ENCODE measurements at regions not wholly inside any gene's neighbourhood (a gene's known extent, or its start where the extent isn't known, plus 50 kb on each side); places are given as distances from the start of the nearest gene placed in this dataset.
A peak's percentile ranks its signal among the peaks of the same experiment; 100 is the strongest.

DNA sequence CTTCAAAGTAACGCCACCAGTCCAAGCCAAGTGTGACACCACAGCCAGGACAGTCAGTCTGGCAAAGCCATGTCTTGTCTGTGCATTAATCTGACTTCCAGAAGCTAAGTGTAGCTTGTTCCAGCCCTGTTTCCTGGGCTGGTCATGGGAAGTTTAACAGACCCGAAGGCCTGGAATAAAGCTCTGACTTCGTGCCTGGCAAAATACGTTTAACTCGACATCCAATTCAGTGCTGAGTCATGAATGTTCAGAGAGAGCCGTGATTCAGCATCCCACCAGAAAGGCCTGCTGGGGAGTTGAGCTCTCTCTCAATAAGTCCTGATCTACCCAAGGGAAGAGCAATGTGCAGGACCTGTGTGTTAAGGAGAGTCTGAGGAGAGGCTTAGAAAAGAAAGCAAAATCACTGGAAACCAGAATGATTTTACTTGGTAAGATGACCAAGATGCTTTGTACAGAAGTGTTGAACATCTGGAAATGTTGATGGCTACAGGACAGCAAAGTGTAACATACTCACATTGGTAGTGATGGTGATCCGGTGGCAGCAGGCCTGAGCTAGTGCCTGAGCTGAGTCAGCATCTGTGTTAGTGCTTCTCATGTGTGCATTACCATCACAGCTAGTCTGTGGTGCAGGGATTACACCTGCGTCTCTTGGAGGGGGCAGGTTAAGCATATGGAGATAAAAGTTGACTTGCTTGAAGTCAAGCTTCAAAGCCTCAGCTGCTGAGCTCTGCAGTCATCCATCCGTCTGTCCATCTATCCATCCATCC is 743.7 kb upstream of the HS6ST1 start:
- ATAC-seq, result no peak
- 3% methylated on average over 9 of the region's 9 CpGs for WGBS (ENCODE audit: insufficient coverage, low coverage, missing lambda C conversion rate)
- in situ Hi-C loops (cut with MboI) (no loop called here), intact Hi-C loops (cut with micrococcal nuclease) (no loop called here)
- Histone ChIP-seq H3K9me1 (ENCODE audit: control insufficient read depth, insufficient read depth, low read length) (no peaks in the 10 kb centered on the region), H3K79me2 (ENCODE audit: control insufficient read depth, insufficient read depth, low read length) (no peaks in the 10 kb centered on the region), H3K4me3 (no peak overlapping the region), H4K20me1 (replicated peaks; ENCODE audit: control insufficient read depth, insufficient read depth, low read length) (no peaks in the 10 kb centered on the region; the same call in 1 of the 2 replicates), H3K4me1 (replicated peaks in 1 of 2; ENCODE audit: control insufficient read depth in 2 of 2, insufficient read depth in 2 of 2, low read length in 2 of 2) (no peaks in the 10 kb centered on the region), H3K4me2 (ENCODE audit: insufficient read depth, low read length) (no peak overlapping the region), H3K9me3 (replicated peaks; ENCODE audit: control insufficient read depth, insufficient read depth, low read depth, low read length) (no peaks in the 10 kb centered on the region), H3K27ac (ENCODE audit: extremely low read depth, low read depth, low read length) (no peak overlapping the region), H3K27me3 (ENCODE audit: control insufficient read depth in 2 of 2, insufficient read depth in 2 of 2, low read length in 2 of 2) (peaks cover 0 to 6% of the 10 kb centered on the region in 2 experiments; a peak in 1 of 5 replicates), H2AFZ (ENCODE audit: low read depth, low read length) (no peak overlapping the region), H3K9ac (ENCODE audit: insufficient read depth in 1 of 2, low read depth in 2 of 2, low read length in 2 of 2) (no peak overlapping the region), H3K36me3 (ENCODE audit: control insufficient read depth, insufficient read depth, low read length) (no peaks in the 10 kb centered on the region)
- ChIA-PET POLR2A (interaction anchor here (0.5 kb wide), 1 partner anchor 348 kb away, joined by 3 read pairs; no protein-coding TSS in a partner anchor), CTCF (ENCODE audit: low intra/inter-chr PET ratio) (no interaction called here)
- BruUV-seq (replicated peaks), result no TSS peak
- no peak for DNase-seq (ENCODE audit: extremely low read depth in 1 of 4, low spot score in 3 of 4)
- FAIRE-seq, result no peak
- no peak for TF ChIP-seq NR2C1 (IDR thresholded peaks at IDR 0.05)
- TF ChIP-seq NR2C1 (tag; IDR thresholded peaks at IDR 0.05), result no peak
- TF ChIP-seq CC2D1A (IDR thresholded peaks at IDR 0.05), result no peak
- TF ChIP-seq HCFC1 (IDR thresholded peaks at IDR 0.05; ENCODE audit: low read depth, low read length), result no peak
- no peak for TF ChIP-seq ZNF76 (CRISPR knock-in tag; IDR thresholded peaks at IDR 0.05; ENCODE audit: borderline replicate concordance)
- TF ChIP-seq, protein P1, sequence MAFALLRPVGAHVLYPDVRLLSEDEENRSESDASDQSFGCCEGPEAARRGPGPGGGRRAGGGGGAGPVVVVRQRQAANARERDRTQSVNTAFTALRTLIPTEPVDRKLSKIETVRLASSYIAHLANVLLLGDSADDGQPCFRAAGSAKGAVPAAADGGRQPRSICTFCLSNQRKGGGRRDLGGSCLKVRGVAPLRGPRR (CRISPR knock-in tag; IDR thresholded peaks at IDR 0.05), result no peak
- TF ChIP-seq NFE2 (IDR thresholded peaks at IDR 0.05; ENCODE audit: low read depth), result 0 out of 2 replicates have a peak, but pooled peaks have one; percentile 18
- no peak for TF ChIP-seq ZNF584 (CRISPR knock-in tag; IDR thresholded peaks at IDR 0.05; ENCODE audit: low read depth)
- no peak for TF ChIP-seq NFYB (IDR thresholded peaks at IDR 0.05; ENCODE audit: extremely low read depth, insufficient read length)
- no peak for TF ChIP-seq TEAD4 (IDR thresholded peaks at IDR 0.05; ENCODE audit: low read length)
- TF ChIP-seq TEAD4 (CRISPR knock-in tag; IDR thresholded peaks at IDR 0.05; ENCODE audit: borderline replicate concordance), result no peak
- no peak for TF ChIP-seq CAMTA2 (CRISPR knock-in tag; conservative IDR thresholded peaks at IDR 0.05)
- TF ChIP-seq HDAC2 (IDR thresholded peaks at IDR 0.05), result no peak
- TF ChIP-seq MCM3 (IDR thresholded peaks at IDR 0.05), result no peak
- TF ChIP-seq, protein P2, sequence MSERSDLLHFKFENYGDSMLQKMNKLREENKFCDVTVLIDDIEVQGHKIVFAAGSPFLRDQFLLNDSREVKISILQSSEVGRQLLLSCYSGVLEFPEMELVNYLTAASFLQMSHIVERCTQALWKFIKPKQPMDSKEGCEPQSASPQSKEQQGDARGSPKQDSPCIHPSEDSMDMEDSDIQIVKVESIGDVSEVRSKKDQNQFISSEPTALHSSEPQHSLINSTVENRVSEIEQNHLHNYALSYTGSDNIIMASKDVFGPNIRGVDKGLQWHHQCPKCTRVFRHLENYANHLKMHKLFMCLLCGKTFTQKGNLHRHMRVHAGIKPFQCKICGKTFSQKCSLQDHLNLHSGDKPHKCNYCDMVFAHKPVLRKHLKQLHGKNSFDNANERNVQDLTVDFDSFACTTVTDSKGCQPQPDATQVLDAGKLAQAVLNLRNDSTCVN (CRISPR knock-in tag; IDR thresholded peaks at IDR 0.05), result no peak
- TF ChIP-seq FOXP1 (CRISPR knock-in tag; IDR thresholded peaks at IDR 0.05), result no peak
- TF ChIP-seq PTTG1 (tag; IDR thresholded peaks at IDR 0.05; ENCODE audit: low read depth), result no peak
- TF ChIP-seq POLR2G (IDR thresholded peaks at IDR 0.05; ENCODE audit: low read depth, low read length), result no peak
- no peak for TF ChIP-seq SMAD3 (CRISPR knock-in tag; conservative IDR thresholded peaks at IDR 0.05)
- TF ChIP-seq NEUROD1 (IDR thresholded peaks at IDR 0.05; ENCODE audit: borderline replicate concordance, low read depth, low read length, partially characterized antibody), result no peak
- no peak for TF ChIP-seq ZNF668 (CRISPR knock-in tag; IDR thresholded peaks at IDR 0.05)
- peak; percentile 31; the same call in 1 of the 2 replicates for TF ChIP-seq MAFG (tag; conservative IDR thresholded peaks at IDR 0.05)
- peak; percentile 63 for TF ChIP-seq ZNF316 (IDR thresholded peaks at IDR 0.05)
- no peak for TF ChIP-seq SMARCB1 (IDR thresholded peaks at IDR 0.05; ENCODE audit: insufficient read length, low read depth)
- TF ChIP-seq ARHGAP35 (IDR thresholded peaks at IDR 0.05; ENCODE audit: partially characterized antibody), result no peak
- TF ChIP-seq PTRF (tag; IDR thresholded peaks at IDR 0.05), result no peak
- TF ChIP-seq C11orf30 (IDR thresholded peaks at IDR 0.05; ENCODE audit: low read depth), result peak; percentile 56
